ENCODE measurements at regions not wholly inside any gene's neighbourhood (a gene's known extent, or its start where the extent isn't known, plus 50 kb on each side); places are given as distances from the start of the nearest gene placed in this dataset.
A peak's percentile ranks its signal among the peaks of the same experiment; 100 is the strongest.

DNA sequence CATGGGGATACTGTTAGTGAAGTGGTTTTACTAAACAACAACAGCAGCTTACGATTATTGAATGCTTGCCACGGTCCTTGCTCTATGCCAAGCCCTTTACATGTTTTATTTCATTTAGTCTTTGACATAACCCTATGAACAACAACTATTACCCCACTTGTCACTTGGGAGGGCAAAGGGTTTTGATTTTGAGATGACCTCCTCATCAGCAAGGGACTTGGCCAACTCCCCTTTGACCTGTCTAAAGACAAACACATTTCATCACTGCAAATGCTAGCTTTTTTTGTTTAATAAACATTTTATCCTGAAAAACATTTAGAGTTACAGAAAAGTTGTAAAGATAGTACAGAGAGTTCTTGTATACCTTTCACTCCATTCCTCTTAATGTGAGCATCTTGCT, 152.5 kb upstream of the WNT4 start:
- no peak for DNase-seq (ENCODE audit: low read depth)
- ChIA-PET CTCF (interaction anchor here (1.4 kb wide), 1 partner anchor 121 kb away, joined by 6 read pairs; no protein-coding TSS in a partner anchor), POLR2A (no interaction called here)
- no peak overlapping the region for H3K4me3 ChIP-seq (ENCODE audit: low read depth, low read length)
- no peaks in the 10 kb centered on the region for H3K36me3 ChIP-seq (ENCODE audit: control insufficient read depth, insufficient read depth, low read length)
- peaks cover 9% of the 10 kb centered on the region for H3K27me3 ChIP-seq (ENCODE audit: control insufficient read depth, insufficient read depth, low read length)
- TF ChIP-seq, protein P1, sequence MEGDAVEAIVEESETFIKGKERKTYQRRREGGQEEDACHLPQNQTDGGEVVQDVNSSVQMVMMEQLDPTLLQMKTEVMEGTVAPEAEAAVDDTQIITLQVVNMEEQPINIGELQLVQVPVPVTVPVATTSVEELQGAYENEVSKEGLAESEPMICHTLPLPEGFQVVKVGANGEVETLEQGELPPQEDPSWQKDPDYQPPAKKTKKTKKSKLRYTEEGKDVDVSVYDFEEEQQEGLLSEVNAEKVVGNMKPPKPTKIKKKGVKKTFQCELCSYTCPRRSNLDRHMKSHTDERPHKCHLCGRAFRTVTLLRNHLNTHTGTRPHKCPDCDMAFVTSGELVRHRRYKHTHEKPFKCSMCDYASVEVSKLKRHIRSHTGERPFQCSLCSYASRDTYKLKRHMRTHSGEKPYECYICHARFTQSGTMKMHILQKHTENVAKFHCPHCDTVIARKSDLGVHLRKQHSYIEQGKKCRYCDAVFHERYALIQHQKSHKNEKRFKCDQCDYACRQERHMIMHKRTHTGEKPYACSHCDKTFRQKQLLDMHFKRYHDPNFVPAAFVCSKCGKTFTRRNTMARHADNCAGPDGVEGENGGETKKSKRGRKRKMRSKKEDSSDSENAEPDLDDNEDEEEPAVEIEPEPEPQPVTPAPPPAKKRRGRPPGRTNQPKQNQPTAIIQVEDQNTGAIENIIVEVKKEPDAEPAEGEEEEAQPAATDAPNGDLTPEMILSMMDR (IDR thresholded peaks at IDR 0.05; ENCODE audit: insufficient read depth, low read depth, low read length), result no peak

DNA sequence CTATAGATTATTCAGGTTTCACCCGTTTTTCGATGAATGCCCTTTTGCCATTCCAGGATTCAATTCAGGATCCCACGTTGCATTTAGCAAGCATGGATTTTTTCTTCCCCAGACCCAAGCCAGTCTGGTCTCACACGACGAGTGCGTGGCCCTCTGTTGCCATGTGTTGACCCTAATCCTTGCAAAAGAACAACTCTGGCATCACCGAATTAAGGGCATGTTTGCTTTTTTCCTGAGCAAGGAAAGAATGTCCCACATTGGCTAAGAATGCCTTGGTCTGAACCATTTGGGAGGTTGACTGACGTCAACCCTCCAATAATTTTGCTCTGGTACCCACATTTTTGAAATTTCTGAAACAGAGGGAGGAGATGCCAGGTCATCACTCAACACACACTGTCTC, 153.0 kb upstream of the WNT4 start:
- Histone ChIP-seq H3K27me3 (ENCODE audit: control insufficient read depth, insufficient read depth, low read length) (peaks cover 9% of the 10 kb centered on the region), H3K36me3 (ENCODE audit: control insufficient read depth, insufficient read depth, low read length) (no peaks in the 10 kb centered on the region), H3K4me3 (ENCODE audit: low read depth, low read length) (no peak overlapping the region)
- ChIA-PET POLR2A (no interaction called here), CTCF (no interaction called here)
- TF ChIP-seq, protein P1 (IDR thresholded peaks at IDR 0.05; ENCODE audit: insufficient read depth, low read depth, low read length), result no peak
- DNase-seq (ENCODE audit: low read depth), result no peak

DNA sequence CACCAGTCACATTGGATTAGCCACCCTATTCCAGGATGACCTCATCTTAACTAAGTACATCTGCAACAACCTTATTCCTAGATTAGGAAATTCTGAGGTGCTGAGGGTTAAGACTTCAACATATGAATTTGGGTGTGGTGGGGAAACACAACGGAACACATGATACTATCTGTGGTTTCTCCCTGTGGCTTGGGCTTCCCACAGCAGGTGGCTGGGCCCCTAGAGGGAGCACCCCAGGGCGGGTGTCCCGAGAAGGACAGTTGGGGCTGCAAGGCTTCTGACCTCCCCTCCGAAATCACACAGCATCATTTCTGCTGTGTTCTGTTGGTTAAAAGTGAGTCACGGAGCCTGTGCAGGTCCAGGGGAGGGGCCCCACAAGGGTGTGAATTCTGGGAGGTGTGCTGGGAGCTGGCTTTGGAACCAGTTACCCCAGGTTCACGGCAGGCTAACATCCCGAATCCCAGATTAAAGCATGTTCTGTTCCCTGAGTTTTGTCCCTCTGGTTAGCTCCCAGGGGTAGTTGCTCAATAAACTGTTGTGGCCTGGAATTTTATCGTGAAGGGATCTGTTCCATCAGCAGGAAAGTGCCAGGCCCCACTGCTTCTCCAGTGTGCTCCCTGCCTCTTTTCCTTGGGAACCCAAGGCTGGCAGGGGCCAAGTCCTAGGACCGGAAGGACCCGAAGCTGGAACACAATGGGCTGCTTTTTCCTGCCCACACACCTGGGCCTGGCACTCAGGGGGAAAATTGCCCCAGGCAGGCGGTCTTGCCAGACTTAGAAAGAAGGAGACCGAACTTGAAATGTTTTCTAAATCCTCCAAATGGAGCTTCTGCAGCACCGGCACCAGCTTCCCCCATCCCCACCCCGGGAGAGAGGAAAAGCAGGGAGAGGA, 154.0 kb upstream of the WNT4 start:
- no peaks in the 10 kb centered on the region for H3K36me3 ChIP-seq (ENCODE audit: control insufficient read depth, insufficient read depth, low read length)
- ChIA-PET CTCF (interaction anchor here (0.5 to 1.2 kb wide), 3 partner anchors 17 to 21 kb away, joined by 3 to 4 read pairs (median 3); no protein-coding TSS in a partner anchor), POLR2A (no interaction called here)
- TF ChIP-seq, protein P1 (IDR thresholded peaks at IDR 0.05; ENCODE audit: insufficient read depth, low read depth, low read length), result peak; percentile 5; the same call in 1 of the 2 replicates
- peak; percentile 1 for DNase-seq (ENCODE audit: low read depth)
- no peak overlapping the region for H3K4me3 ChIP-seq (ENCODE audit: low read depth, low read length)
- peaks cover 9% of the 10 kb centered on the region for H3K27me3 ChIP-seq (ENCODE audit: control insufficient read depth, insufficient read depth, low read length)

DNA sequence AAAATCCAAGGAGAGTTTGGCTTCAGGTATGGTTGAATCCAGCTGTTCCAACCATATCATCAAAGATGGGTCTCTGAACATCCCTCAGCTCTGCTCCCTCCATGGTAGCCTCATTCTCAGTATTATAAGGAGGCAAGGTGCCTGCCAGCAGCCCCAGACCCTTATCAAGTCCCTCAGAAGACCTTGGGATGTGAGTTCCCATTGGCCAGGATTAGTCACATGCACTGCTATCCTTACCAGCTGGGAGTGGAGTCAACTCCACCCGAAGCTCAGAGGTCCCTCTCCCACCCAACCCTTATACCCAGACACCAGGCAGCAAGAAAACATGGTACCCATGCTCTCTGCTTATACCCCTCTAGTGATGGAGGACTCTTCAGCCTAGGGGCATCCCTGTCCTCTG, 153.7 kb upstream of the ZBTB40 start:
- POLR2A ChIA-PET, result no interaction called here
- no peak for DNase-seq (ENCODE audit: low read depth)
- Histone ChIP-seq H3K4me3 (ENCODE audit: low read depth, low read length) (no peak overlapping the region), H3K27me3 (ENCODE audit: control insufficient read depth, insufficient read depth, low read length) (peaks cover 9% of the 10 kb centered on the region), H3K36me3 (ENCODE audit: control insufficient read depth, insufficient read depth, low read length) (no peaks in the 10 kb centered on the region)
- CTCF ChIA-PET, result interaction anchor here (1.0 kb wide), 1 partner anchor 19 kb away, joined by 3 read pairs; no protein-coding TSS in a partner anchor
- TF ChIP-seq, protein P1 (IDR thresholded peaks at IDR 0.05; ENCODE audit: insufficient read depth, low read depth, low read length), result no peak

DNA sequence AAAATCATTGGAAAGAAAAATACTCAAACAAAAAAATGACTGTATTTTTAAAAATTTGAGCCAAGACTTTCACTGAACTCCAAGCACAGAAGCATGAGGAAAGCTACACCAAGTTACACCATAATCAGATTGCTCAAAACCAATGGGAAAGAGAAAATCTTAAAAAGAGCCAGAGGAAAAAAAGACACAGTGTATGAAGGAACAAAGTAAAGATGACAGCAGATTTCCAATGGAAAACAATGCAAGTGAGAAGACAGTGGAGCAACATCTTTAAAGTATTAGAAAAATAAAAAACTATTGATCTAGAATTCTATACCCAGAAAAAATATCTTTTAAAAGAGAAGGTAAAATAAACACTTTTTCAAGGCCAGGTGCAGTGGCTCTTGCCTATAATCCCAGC, 147.8 kb upstream of the ZBTB40 start:
- DNase-seq (ENCODE audit: low read depth), result no peak
- ChIA-PET POLR2A (no interaction called here), CTCF (interaction anchor here (2.1 kb wide), 1 partner anchor 27 kb away, joined by 4 read pairs; no protein-coding TSS in a partner anchor)
- Histone ChIP-seq H3K36me3 (ENCODE audit: control insufficient read depth, insufficient read depth, low read length) (no peaks in the 10 kb centered on the region), H3K27me3 (ENCODE audit: control insufficient read depth, insufficient read depth, low read length) (peaks cover 2% of the 10 kb centered on the region; the same call in 1 of the 2 replicates), H3K4me3 (ENCODE audit: low read depth, low read length) (no peak overlapping the region)
- TF ChIP-seq, protein P1 (IDR thresholded peaks at IDR 0.05; ENCODE audit: insufficient read depth, low read depth, low read length), result no peak

Measured in BJ (cell line).